ENCODE measurements at regions not wholly inside any gene's neighbourhood (a gene's known extent, or its start where the extent isn't known, plus 50 kb on each side); places are given as distances from the start of the nearest gene placed in this dataset.

DNA sequence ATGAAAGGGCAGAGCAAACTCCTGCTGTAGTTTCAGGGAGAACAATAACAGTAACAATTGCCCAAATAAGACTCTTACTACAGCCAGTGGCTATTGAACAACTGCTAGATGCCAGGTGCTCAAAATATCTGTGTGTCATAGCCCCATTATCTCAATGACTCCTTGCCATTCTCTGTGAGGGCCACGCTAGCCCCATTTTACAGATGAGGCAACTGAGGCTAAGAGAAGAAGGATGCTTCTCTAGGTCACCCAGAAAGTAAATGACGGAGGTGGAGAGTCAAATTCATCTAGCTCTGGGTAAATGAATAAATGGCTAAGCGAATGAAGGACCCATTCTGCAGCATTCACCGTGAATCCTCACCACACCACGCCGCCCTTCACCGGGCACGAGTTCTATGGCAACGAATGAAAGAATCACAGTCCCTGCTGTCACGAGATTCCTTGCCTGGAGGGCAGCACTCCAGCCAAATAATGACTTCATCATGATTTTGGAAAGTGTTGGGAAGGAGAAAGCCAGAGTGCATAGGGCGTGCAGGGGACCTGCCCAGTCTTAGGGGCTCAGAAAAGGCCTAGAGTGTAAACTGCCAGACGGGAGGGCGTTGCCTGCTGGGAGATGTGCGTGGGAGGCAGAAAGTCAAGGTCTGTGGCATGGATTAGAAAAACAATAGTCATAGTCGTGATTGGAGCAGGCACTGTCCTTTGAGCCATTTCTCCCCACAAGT lies 147.2 kb downstream of the C9orf50 start:
- no peak for DNase-seq (ENCODE audit: low read depth in 2 of 2)

GRCh38 chr9:129472651-129473102 lies 148.2 kb downstream of the C9orf50 start:
- DNase-seq (ENCODE audit: low read depth in 2 of 2): no peak

DNA sequence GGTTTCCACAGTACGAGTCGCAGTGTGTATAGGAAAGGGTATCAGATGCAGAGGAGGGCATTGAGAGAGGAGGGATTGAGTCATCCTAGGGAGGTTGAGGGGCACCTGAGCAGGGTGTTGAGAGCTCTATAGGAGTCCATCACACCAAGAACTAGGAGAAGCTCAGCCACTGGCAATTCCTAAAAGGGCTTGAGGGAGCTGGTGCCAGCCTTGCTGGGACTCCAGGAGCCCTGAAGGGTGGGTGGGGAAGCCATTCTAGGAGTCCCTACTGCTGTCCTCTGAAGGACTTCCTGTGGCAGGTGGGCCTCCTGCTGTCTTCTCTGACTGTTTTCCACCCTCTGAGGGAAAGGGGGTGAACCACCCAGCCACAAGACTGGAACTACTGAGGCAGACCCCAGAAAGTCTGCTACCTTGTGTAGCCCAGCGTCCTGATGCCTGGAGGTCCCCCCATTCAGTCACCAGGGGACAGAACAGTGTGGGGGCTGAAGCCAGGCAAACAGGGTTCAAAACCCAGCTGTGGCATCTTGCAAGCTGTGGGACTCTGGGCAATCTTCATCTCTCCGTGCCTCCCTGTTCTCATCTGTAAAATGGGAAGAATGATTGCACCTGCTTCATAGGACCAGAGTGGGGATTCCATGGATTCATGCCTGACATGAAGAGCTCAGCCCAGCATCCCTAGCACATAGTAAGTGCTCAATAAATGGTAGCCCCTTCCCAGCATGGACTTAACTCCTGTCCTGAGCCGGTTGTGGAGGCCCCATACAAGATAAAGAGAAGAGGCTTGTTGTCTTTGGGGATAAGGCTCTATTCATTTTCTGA lies 149.5 kb downstream of the C9orf50 start:
- DNase-seq (ENCODE audit: low read depth in 2 of 2): no peak

DNA sequence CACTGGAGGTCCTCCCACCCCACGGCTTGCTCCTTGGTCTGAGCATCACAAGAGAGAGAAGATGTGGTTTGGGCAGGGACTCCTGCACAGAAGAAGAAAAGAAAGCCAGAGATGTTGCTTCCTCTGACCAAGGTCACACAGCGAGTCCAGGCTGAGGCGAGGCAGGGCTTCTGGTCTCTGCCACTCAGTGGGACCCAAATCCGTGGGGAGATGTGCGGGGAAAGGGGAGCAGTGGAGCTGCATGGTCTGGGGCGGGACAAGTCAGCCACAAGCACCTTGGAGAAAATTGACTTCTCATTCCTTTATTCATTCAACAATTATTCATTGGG lies 150.9 kb downstream of the C9orf50 start:
- no peak for DNase-seq (ENCODE audit: low read depth in 2 of 2)

GRCh38 chr9:129469188-129469987 lies 151.5 kb downstream of the C9orf50 start:
- no peak for DNase-seq (ENCODE audit: low read depth in 2 of 2)

- DNase-seq (ENCODE audit: low read depth in 2 of 2): no peak
These were observed 152.9 kb downstream of the C9orf50 start for GRCh38 chr9:129467739-129468666.

- DNase-seq (ENCODE audit: low read depth in 2 of 2): no peak
These were observed 153.8 kb downstream of the C9orf50 start for GRCh38 chr9:129467004-129467588.

DNA sequence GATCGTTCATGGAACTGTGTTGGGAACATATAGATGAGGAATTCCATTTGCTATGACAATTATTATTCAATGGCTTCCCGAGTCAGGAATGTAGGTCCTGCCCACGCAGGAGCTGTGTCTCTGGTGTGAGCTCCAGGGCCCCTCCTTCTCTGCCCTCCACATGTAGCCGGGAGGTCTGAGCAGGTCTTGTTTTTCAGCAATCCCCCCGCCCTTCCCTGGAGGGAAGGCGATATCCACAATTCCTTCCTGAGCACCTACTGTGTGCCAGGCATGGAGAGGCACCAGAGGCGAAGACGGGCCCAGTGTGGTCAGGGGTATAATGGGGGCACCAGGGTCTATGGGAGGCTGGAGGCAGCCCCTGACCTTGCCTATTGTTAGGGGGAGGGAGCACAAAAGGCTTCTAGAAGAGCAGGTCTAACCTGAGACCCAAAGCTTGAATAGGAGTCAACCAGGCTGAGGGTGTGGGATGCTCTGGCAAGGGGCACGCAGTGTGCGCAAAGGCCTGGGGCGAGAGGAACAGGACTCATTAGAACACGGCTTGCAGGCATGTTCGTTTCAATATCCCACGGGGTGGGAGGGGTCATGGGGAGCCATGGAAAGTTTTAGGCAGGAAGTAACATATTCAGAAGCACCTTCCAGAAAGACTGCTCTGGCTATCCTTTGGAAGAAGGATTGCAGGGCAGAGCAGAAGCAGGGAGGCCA lies 154.9 kb downstream of the C9orf50 start:
- DNase-seq (ENCODE audit: low read depth in 2 of 2): no peak

DNA sequence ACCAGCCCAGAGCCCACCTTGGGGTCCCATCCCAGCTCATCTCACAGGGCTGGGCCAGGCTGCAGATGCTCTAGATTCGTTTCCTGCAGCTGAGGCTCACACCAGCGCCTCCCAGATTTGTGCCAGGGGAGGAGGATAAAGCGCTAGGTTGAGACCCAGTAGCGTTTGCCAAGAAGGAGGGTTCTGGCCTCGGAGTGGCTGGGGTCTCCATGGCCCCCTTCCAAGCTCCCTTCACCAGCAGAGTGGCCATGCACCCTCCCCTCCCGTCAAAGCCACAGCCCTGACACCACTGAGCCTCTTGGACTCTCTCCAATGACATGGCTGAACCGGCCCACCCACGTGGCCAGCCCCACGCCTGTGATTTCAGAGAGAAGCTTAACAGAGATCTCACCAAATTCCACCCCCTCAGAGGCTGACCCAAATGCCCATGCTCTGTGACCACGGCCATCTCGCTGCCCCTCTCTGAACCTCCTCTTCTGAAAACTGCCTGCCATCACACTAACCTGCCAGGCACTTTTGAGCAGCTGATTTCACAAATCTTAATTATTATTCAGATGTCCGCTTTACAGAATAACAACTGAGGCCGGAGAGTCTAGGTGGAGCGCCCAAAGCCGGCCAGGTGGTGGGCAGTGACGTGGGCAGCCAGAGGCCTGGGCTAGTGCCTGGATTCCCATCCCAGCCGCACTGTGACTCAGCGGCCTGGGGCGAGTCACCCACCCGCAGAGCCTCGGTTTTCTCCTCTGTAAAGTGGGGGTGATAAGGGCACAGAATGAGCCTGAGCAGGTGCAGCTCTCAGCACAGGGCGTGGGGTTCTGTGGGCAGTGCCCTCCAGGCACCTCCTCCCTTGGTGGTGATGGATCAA lies 155.7 kb downstream of the C9orf50 start:
- no peak for DNase-seq (ENCODE audit: low read depth in 2 of 2)

DNA sequence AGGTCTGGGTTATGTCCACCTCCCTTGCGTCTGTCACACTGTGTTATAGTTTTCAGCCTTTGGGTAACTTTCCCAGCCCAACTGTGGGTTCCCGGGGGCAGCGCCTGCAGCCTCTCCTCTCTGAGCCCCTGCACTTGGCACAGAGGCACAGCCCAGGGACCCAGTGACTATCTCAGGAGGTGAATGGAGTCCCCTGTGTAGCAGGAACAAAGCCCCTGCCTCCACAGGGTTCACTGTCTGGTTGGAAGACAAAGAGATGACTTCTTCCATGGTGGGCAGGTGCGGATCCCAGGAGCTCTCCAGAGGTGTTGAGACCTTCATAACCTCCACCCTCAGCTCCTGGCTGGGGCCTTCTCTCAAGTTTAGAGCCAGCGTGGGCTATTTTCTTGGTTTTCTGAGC lies 156.9 kb downstream of the C9orf50 start:
- DNase-seq (ENCODE audit: low read depth in 2 of 2): no peak

DNA sequence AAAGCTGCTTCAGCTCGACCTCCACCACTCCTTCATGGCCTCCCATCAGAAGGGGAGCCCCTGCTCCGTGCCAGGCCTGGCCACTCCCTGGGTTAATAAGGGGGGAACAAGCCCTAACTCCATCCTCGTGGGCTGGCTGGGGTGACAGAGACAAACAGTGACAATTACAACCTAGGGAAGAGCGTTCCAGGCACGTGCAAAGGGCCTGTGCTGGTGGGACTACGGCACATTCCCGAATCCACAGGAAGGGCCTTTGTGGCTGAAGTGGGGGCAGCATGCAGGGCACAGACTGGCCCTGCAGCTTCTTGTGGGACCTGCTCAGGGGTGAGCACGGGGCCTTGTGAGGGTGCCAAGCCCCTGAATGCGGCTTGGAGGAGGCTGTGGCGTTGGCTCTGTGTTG lies 157.4 kb downstream of the C9orf50 start:
- DNase-seq (ENCODE audit: low read depth in 2 of 2): no peak

- no peak for DNase-seq (ENCODE audit: low read depth in 2 of 2)
These were observed 158.5 kb downstream of the C9orf50 start for GRCh38 chr9:129462360-129462759.

DNA sequence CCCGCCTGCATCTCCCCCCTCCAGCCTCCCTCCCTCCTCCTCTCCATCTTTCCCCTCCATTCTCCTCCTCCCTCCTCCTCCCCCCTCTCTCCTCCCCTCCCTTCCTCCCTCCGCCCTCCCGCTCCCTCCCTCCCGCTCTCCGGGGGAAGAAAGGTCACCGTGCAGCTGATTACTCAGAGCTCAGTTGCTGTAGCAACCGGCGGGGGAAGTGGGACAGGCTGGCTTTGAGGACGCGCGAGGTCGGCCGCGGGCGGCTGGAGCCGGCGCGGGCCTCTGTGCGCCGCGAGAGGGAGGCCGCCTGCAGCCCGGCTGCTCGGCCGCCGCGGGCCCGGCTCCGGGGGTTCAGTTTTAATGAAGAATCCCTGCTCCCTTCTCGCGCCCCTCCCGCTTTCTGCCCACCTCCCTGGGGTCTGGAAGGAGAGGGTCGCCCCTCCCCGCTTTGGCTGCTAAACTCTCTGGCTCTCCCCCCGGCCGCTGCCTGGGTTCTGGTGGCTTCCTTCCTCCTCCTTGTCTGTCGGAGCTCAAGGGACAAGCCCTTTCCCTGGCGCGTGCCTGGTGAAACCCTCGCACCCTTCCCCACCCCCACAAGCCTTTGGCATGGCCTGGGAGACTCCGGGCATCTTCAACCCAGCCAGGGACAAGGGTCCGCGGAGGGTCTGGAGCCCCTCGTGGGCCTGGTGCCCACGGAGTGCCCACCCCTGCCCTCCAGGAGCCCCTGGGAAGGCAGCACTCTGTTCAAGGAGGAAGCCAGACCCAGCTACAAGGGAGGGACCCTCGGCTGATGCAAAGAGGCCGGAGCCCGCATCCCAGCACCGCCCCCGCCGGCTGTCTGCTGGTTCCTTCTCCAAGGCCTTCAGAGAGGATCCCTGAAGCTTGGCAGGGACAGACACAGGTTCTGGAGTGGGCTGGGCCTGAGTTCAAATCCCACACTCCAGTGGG lies 160.3 kb downstream of the C9orf50 start:
- DNase-seq (ENCODE audit: low read depth in 2 of 2): peak; percentile 80 to 89

- peak; percentile 43 to 52 for DNase-seq (ENCODE audit: low read depth in 2 of 2)
These were observed 161.2 kb downstream of the C9orf50 start for GRCh38 chr9:129459547-129460322.

- no peak for DNase-seq (ENCODE audit: low read depth in 2 of 2)
These were observed 162.0 kb downstream of the C9orf50 start for GRCh38 chr9:129458663-129459546.

GRCh38 chr9:129458155-129458661 lies 162.7 kb downstream of the C9orf50 start:
- DNase-seq (ENCODE audit: low read depth in 2 of 2): peak in 1 of 2 donors; percentile 37
